Upper lobe of left lung (tissue), 6 donors: ENCODE measurements at regions not wholly inside any gene's neighbourhood (a gene's known extent, or its start where the extent isn't known, plus 50 kb on each side); places are given as distances from the start of the nearest gene placed in this dataset.
"Not testable (repeated sequence)": the region's sequence is repeated elsewhere in the genome, so short reads cannot be mapped to it uniquely, and the experiment has no call there.

Experiments used
- ATAC-seq, 2 donors: fragments of 200-7000 bp; cut with Tn5 transposase; one replicate each; pipeline ENCODE4 v1.9.1; 2022; ENCODE audit warnings: mild to moderate bottlenecking in 2 of 2, moderate library complexity in 2 of 2; ENCODE audit not compliant: low FRiP score in 2 of 2
- DNase-seq, 2 donors: peaks; one replicate each; pipeline ENCODE4 v3.0.0-alpha.2; 2019 to 2020
- H3K27ac ChIP-seq, 4 donors: fragments of 200-600 bp; sonication (generic); one replicate each; pipeline ENCODE4 v1.5.1; 2016 to 2019
- H3K27me3 ChIP-seq, 4 donors: fragments of 200-600 bp; sonication (generic); one replicate each; pipeline ENCODE4 v1.5.1; 2017 to 2019
- H3K36me3 ChIP-seq, 4 donors: fragments of 200-600 bp; sonication (generic); one replicate each; pipeline ENCODE4 v1.5.1; 2016 to 2019
- H3K4me1 ChIP-seq, 4 donors: fragments of 200-600 bp; sonication (generic); one replicate each; pipeline ENCODE4 v1.5.1; 2018 to 2019
- H3K4me3 ChIP-seq, 4 donors: fragments of 200-600 bp; sonication (generic); one replicate each; pipeline ENCODE4 v1.5.1; 2017 to 2019; ENCODE audit warnings: mild to moderate bottlenecking in 2 of 4, moderate library complexity in 1 of 4
- H3K9me3 ChIP-seq, 4 donors: fragments of 200-600 bp; sonication (generic); one replicate each; pipeline ENCODE4 v1.5.1; 2018 to 2019
- CTCF ChIP-seq, 6 experiments: fragments of 450-650 bp in 4 of 6; fragments of 200-600 bp in 2 of 6; sonication (generic) in 2 of 6; IDR thresholded peaks; one replicate each; pipeline ENCODE4 v1.5.1; 2016 to 2019; ENCODE audit warnings: antibody characterized with exemption in 6 of 6
- EP300 ChIP-seq, 4 donors: sonication (generic); formaldehyde crosslinking; IDR thresholded peaks; one replicate each; pipeline ENCODE4 v1.5.1; 2017; ENCODE audit warnings: antibody characterized with exemption in 4 of 4, control low read depth in 2 of 4
- POLR2A ChIP-seq, 4 donors: fragments of 450-650 bp; IDR thresholded peaks; one replicate each; pipeline ENCODE4 v1.5.1; 2016 to 2017; ENCODE audit warnings: antibody characterized with exemption in 4 of 4, mild to moderate bottlenecking in 2 of 4
- POLR2AphosphoS5 ChIP-seq, 2 donors: sonication (generic); formaldehyde crosslinking; IDR thresholded peaks; one replicate each; pipeline ENCODE4 v1.5.1; 2017; ENCODE audit warnings: antibody characterized with exemption in 2 of 2
- WGBS, 2 donors: methylation state at CpG; one replicate each; pipeline ENCODE4 v1.1.5; 2017 to 2018; 5-methylcytosine and 5-hydroxymethylcytosine counted together
- donor health status: DM: no; HTN: no; CAD: no; lungs with moderate emphysema.
- donor health status: DM: no; HTN: yes; CAD: no; lungs with severe emphysema.

- Histone ChIP-seq H3K27ac (no peak overlapping the region), H3K4me3 (no peak overlapping the region), H3K36me3 (no peaks in the 10 kb centered on the region), H3K9me3 (peaks cover 0 to 18% (median 0%) of the 10 kb centered on the region in 4 donors), H3K27me3 (no peaks in the 10 kb centered on the region), H3K4me1 (no peaks in the 10 kb centered on the region)
- 67 to 98% methylated on average over 1 to 4 of the region's 4 CpGs for WGBS, 2 donors
- DNase-seq (no peak), ATAC-seq (no peak)
- TF ChIP-seq POLR2AphosphoS5 (IDR thresholded peaks at IDR 0.05): no peak
- TF ChIP-seq CTCF (IDR thresholded peaks at IDR 0.05): no peak
- no peak for TF ChIP-seq POLR2A (IDR thresholded peaks at IDR 0.05)
- TF ChIP-seq EP300 (IDR thresholded peaks at IDR 0.05): no peak
Measured at GRCh38 chr6:86306210-86306609, 631.1 kb upstream of the HTR1E start.

DNA sequence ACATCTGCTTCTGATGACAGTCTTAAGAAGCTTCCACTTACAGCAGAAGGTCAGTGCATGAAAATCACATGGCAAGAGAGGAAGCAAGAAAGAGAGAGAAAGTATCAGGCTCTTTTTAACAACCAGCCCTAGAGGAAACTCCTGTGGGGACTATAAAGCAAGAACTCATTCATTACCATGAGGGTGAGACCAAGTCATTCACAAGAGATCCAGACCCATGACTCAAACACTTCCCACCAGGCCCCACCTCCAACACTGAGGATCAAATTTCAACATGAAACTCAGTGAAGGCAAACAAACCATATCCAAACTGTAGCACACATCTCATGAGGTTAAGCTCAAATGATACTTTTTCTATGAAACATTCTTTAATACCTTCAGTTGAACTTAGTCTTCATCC lies 643.2 kb upstream of the SYNCRIP start:
- Histone ChIP-seq H3K9me3 (peaks cover 0 to 17% (median 0%) of the 10 kb centered on the region in 4 donors), H3K36me3 (no peaks in the 10 kb centered on the region), H3K4me1 (no peaks in the 10 kb centered on the region), H3K27me3 (no peaks in the 10 kb centered on the region), H3K27ac (no peak overlapping the region), H3K4me3 (no peak overlapping the region)
- ATAC-seq (no peak), DNase-seq (no peak)
- TF ChIP-seq POLR2A (IDR thresholded peaks at IDR 0.05) (no peak), POLR2AphosphoS5 (IDR thresholded peaks at IDR 0.05) (no peak), EP300 (IDR thresholded peaks at IDR 0.05) (no peak), CTCF (IDR thresholded peaks at IDR 0.05) (no peak)

GRCh38 chr6:86284809-86285480 lies 642.3 kb upstream of the SYNCRIP start:
- not testable (repeated sequence) for ATAC-seq, H3K4me1 ChIP-seq, H3K4me3 ChIP-seq, H3K27ac ChIP-seq, H3K27me3 ChIP-seq, H3K36me3 ChIP-seq
- H3K9me3 ChIP-seq: peaks cover 0 to 17% (median 0%) of the 10 kb centered on the region in 4 donors
- WGBS, 2 donors: 88 to 92% methylated on average over 1 to 22 of the region's 22 CpGs
- peak in 1 of 2 donors; percentile 80 for DNase-seq

- ATAC-seq, H3K27me3 ChIP-seq, H3K27ac ChIP-seq, H3K4me1 ChIP-seq, H3K36me3 ChIP-seq, DNase-seq, H3K4me3 ChIP-seq: not testable (repeated sequence)
- 84% methylated on average over 6 of the region's 6 CpGs; no CpG with 5 or more reads in 1 of the 2 donors for WGBS, 2 donors
- peaks cover 0 to 17% (median 0%) of the 10 kb centered on the region in 4 donors for H3K9me3 ChIP-seq
Measured at GRCh38 chr6:86283596-86283995, 640.9 kb upstream of the SYNCRIP start.

DNA sequence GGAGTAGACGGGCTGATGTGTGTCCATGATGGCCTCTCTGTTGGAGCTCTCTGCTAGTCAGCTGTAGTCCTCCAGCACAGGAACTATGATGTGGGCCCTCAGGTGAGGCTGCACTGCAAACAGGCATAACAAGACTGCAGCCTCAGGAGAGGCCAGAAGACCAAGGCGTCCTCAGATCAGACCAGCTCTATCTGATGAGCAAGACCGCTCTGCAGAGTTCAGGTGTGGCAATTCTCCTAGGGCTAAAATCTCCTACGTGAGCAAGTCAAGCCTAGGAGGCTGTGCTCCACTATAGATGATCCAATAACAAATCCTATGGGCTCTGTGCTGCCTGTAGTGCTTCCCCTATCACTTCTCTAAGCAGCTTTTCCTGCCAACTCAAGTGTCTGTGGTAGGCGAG lies 633.4 kb upstream of the SYNCRIP start:
- no peak overlapping the region for H3K4me3 ChIP-seq
- ATAC-seq (peak in 1 of 2 donors; percentile 43), DNase-seq (no peak)
- no peaks in the 10 kb centered on the region for H3K9me3 ChIP-seq
- H3K27ac ChIP-seq: no peak overlapping the region
- WGBS, 2 donors: 72 to 75% methylated on average over 5 of the region's 5 CpGs
- H3K36me3 ChIP-seq: no peaks in the 10 kb centered on the region
- no peaks in the 10 kb centered on the region for H3K27me3 ChIP-seq
- no peaks in the 10 kb centered on the region for H3K4me1 ChIP-seq
- no peak for TF ChIP-seq POLR2A (IDR thresholded peaks at IDR 0.05)
- TF ChIP-seq EP300 (IDR thresholded peaks at IDR 0.05): no peak
- no peak for TF ChIP-seq POLR2AphosphoS5 (IDR thresholded peaks at IDR 0.05)
- no peak for TF ChIP-seq CTCF (IDR thresholded peaks at IDR 0.05)

GRCh38 chr6:86273936-86274335 lies 631.2 kb upstream of the SYNCRIP start:
- Histone ChIP-seq H3K27me3 (no peaks in the 10 kb centered on the region), H3K4me3 (no peak overlapping the region), H3K9me3 (no peaks in the 10 kb centered on the region), H3K4me1 (no peaks in the 10 kb centered on the region), H3K36me3 (no peaks in the 10 kb centered on the region), H3K27ac (no peak overlapping the region)
- ATAC-seq (no peak), DNase-seq (no peak)
- no peak for TF ChIP-seq CTCF (IDR thresholded peaks at IDR 0.05)
- TF ChIP-seq POLR2A (IDR thresholded peaks at IDR 0.05): no peak
- TF ChIP-seq EP300 (IDR thresholded peaks at IDR 0.05): no peak
- TF ChIP-seq POLR2AphosphoS5 (IDR thresholded peaks at IDR 0.05): no peak
- WGBS, 2 donors: 69 to 75% methylated on average over 2 of the region's 2 CpGs
